Endothelial cell of umbilical vein (primary cell): ENCODE measurements at regions not wholly inside any gene's neighbourhood (a gene's known extent, or its start where the extent isn't known, plus 50 kb on each side); places are given as distances from the start of the nearest gene placed in this dataset.

Experiments
- BruUV-seq: library from RNA; stranded (reverse); fragments of 400-500 nt; replicated peaks from 2 replicates; lab custom pipeline; 2021; lab: Mats Ljungman, UMichigan
- CTCF ChIA-PET: fragments of 300-600, 350-600 bp; sonication (Branson Sonifier 250); formaldehyde crosslinking; loops from one replicate; lab custom pipeline; 2021; ENCODE audit warnings: antibody characterized with exemption, inconsistent platforms; lab: Charles Lee
- POLR2A ChIA-PET: fragments of 300-600, 350-600 bp; sonication (Branson Sonifier 250); formaldehyde crosslinking; loops from one replicate; lab custom pipeline; 2021; ENCODE audit warnings: antibody characterized with exemption, inconsistent platforms; lab: Charles Lee
- DNase-seq: peaks from one replicate; pipeline ENCODE4 v3.0.0-alpha.2; 2011; ENCODE audit warnings: low read depth, low spot score
- FAIRE-seq: peaks from 2 replicates; lab custom pipeline; 2011; peaks lifted over from hg19 to GRCh38; lab: Jason Lieb, UNC
- H2AFZ ChIP-seq: 2 replicates; pipeline ENCODE4 v1.6.0; 2012; ENCODE audit warnings: low read depth, low read length, control low read depth, inconsistent platforms
- H3K27ac ChIP-seq: 2 replicates; pipeline ENCODE4 v1.5.1; 2011; ENCODE audit warnings: low read depth, mild to moderate bottlenecking, control low read depth, low read length, moderate library complexity; ENCODE audit not compliant: insufficient read depth
- H3K27me3 ChIP-seq, 2 experiments: 2 replicates each; pipeline versions ENCODE4 v1.6.0 to v1.6.1; 2011; ENCODE audit warnings: low read length in 2 of 2, mixed read lengths in 1 of 2; ENCODE audit not compliant: control insufficient read depth in 2 of 2, insufficient read depth in 2 of 2
- H3K36me3 ChIP-seq, 2 experiments: 2 replicates in 1 of 2; 3 replicates in 1 of 2; pipeline ENCODE4 v1.5.1; 2011; ENCODE audit warnings: low read length in 2 of 2, mild to moderate bottlenecking in 1 of 2, moderate library complexity in 1 of 2; ENCODE audit not compliant: control insufficient read depth in 2 of 2, insufficient read depth in 2 of 2; ENCODE audit errors: extremely low read depth in 1 of 2
- H3K4me1 ChIP-seq: 3 replicates; pipeline ENCODE4 v1.5.1; 2011; ENCODE audit warnings: mild to moderate bottlenecking, low read length; ENCODE audit not compliant: control insufficient read depth, insufficient read depth; ENCODE audit errors: extremely low read depth
- H3K4me2 ChIP-seq: 2 replicates; pipeline ENCODE4 v1.6.1; 2011; ENCODE audit warnings: low read length, control low read depth, mixed read lengths; ENCODE audit not compliant: insufficient read depth
- H3K4me3 ChIP-seq, 3 experiments: fragments of 200-600 bp in 1 of 3; sonication (generic), shearing (Covaris generic) in 1 of 3; replicated peaks in 1 of 3; 2 replicates each; pipeline ENCODE4 v1.5.1; 2011 to 2016; ENCODE audit warnings: control low read depth in 3 of 3, low read length in 3 of 3, mild to moderate bottlenecking in 2 of 3, inconsistent platforms in 1 of 3, low read depth in 1 of 3, moderate library complexity in 1 of 3; ENCODE audit not compliant: insufficient read depth in 1 of 3
- H3K79me2 ChIP-seq: 2 replicates; pipeline ENCODE4 v1.6.0; 2012; ENCODE audit warnings: low read length, inconsistent platforms; ENCODE audit not compliant: control insufficient read depth, insufficient read depth
- H3K9ac ChIP-seq: replicated peaks from 2 replicates; pipeline ENCODE3; 2011; ENCODE audit warnings: low read length, control low read depth; ENCODE audit not compliant: insufficient read depth; ENCODE audit errors: extremely low read depth
- H3K9me1 ChIP-seq: replicated peaks from 3 replicates; pipeline ENCODE4 v1.6.0; 2011; ENCODE audit warnings: mild to moderate bottlenecking, low read length; ENCODE audit not compliant: control insufficient read depth, insufficient read depth; ENCODE audit errors: extremely low read depth
- H3K9me3 ChIP-seq: replicated peaks from 2 replicates; pipeline ENCODE4 v1.5.1; 2012; ENCODE audit warnings: low read length, inconsistent platforms; ENCODE audit not compliant: control insufficient read depth, insufficient read depth
- H4K20me1 ChIP-seq: replicated peaks from 2 replicates; pipeline ENCODE3; 2011; ENCODE audit warnings: mild to moderate bottlenecking, low read length; ENCODE audit not compliant: control insufficient read depth, insufficient read depth; ENCODE audit errors: extremely low read depth
- CTCF ChIP-seq, 2 donors: IDR thresholded peaks; 1 replicate in 1 of 2; 2 replicates in 1 of 2; pipeline ENCODE4 v1.5.1; 2011; ENCODE audit warnings: low read length in 2 of 2, mild to moderate bottlenecking in 2 of 2, moderate library complexity in 2 of 2, control low read depth in 1 of 2, inconsistent platforms in 1 of 2, low read depth in 1 of 2; ENCODE audit not compliant: insufficient read depth in 1 of 2; ENCODE audit errors: extremely low read depth in 1 of 2
- EZH2 ChIP-seq: IDR thresholded peaks from 2 replicates; pipeline ENCODE4 v1.6.1; 2012; ENCODE audit warnings: borderline replicate concordance, low read depth, mild to moderate bottlenecking, moderate library complexity, low read length, inconsistent platforms; ENCODE audit not compliant: severe bottlenecking
- FOS ChIP-seq: IDR thresholded peaks from 2 replicates; pipeline ENCODE4 v1.6.1; 2011; ENCODE audit warnings: mild to moderate bottlenecking, low read length, moderate library complexity, borderline replicate concordance; ENCODE audit not compliant: insufficient read depth
- GATA2 ChIP-seq: IDR thresholded peaks from 2 replicates; pipeline ENCODE4 v1.7.0; 2011; ENCODE audit warnings: low read depth, mild to moderate bottlenecking, moderate library complexity, mixed read lengths, low read length; ENCODE audit not compliant: insufficient read length, insufficient read depth
- JUN ChIP-seq: IDR thresholded peaks from 2 replicates; pipeline ENCODE4 v1.6.1; 2011; ENCODE audit warnings: borderline replicate concordance, low read depth; ENCODE audit not compliant: insufficient read length, insufficient read depth
- MYC ChIP-seq: IDR thresholded peaks from one replicate; pipeline ENCODE4 v1.6.1; 2011; ENCODE audit warnings: mild to moderate bottlenecking, low read depth, low read length
- POLR2A ChIP-seq: IDR thresholded peaks from 2 replicates; pipeline ENCODE4 v1.6.1; 2012; ENCODE audit warnings: low read depth, mild to moderate bottlenecking, control low read depth, low read length
- POLR2AphosphoS5 ChIP-seq: IDR thresholded peaks from 2 replicates; pipeline ENCODE4 v1.6.1; 2012; ENCODE audit warnings: low read depth, mild to moderate bottlenecking, control low read depth, low read length, moderate library complexity; ENCODE audit not compliant: insufficient read depth
- dilution Hi-C: fragments of 300-500 bp; cut with MboI; formaldehyde crosslinking; loops from one replicate; pipeline ENCODE4 v1.15.0; 2019; ENCODE audit warnings: low sequenced_read_pairs; ENCODE audit not compliant: extremely low pct_ligation_motif_present
- intact Hi-C: fragments of 100-400 bp; cut with micrococcal nuclease; formaldehyde crosslinking; loops from one replicate; pipeline ENCODE4 v1.10.0; 2022
- TF ChIP-seq, protein P1 (sequence below): IDR thresholded peaks from 2 replicates; pipeline ENCODE4 v1.6.1; 2011; ENCODE audit not compliant: insufficient read depth, insufficient read length

GRCh38 chr7:54690050-54690443, 69.0 kb downstream of the SEC61G start:
- Histone ChIP-seq H3K9ac (no peak overlapping the region), H3K4me2 (no peak overlapping the region), H3K79me2 (no peaks in the 10 kb centered on the region), H3K4me3 (no peak overlapping the region), H3K27me3 (no peaks in the 10 kb centered on the region), H2AFZ (no peak overlapping the region), H3K27ac (no peak overlapping the region), H3K9me1 (no peaks in the 10 kb centered on the region), H3K9me3 (no peaks in the 10 kb centered on the region), H4K20me1 (no peaks in the 10 kb centered on the region), H3K36me3 (no peaks in the 10 kb centered on the region), H3K4me1 (no peaks in the 10 kb centered on the region)
- BruUV-seq, result no TSS peak
- DNase-seq (no peak), FAIRE-seq (no peak)
- ChIA-PET CTCF (no interaction called here), POLR2A (no interaction called here)
- TF ChIP-seq, protein P1, sequence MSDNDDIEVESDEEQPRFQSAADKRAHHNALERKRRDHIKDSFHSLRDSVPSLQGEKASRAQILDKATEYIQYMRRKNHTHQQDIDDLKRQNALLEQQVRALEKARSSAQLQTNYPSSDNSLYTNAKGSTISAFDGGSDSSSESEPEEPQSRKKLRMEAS, result no peak
- no peak for TF ChIP-seq POLR2AphosphoS5
- no peak for TF ChIP-seq FOS
- TF ChIP-seq EZH2, result no peak
- TF ChIP-seq MYC, result no peak
- TF ChIP-seq CTCF (IDR thresholded peaks at IDR 0.05; ENCODE audit: extremely low read depth in 1 of 2, insufficient read depth in 1 of 2, low read depth in 1 of 2, low read length in 2 of 2), result no peak
- no peak for TF ChIP-seq POLR2A
- TF ChIP-seq GATA2, result no peak
- no peak for TF ChIP-seq JUN
- dilution Hi-C loops (no loop called here), intact Hi-C loops (no loop called here)
